Panc1 (cell line): ENCODE measurements at regions not wholly inside any gene's neighbourhood (a gene's known extent, or its start where the extent isn't known, plus 50 kb on each side); places are given as distances from the start of the nearest gene placed in this dataset.

Source experiments
- POLR2AphosphoS5 ChIP-seq: IDR thresholded peaks from 2 replicates; pipeline ENCODE4 v1.6.1; 2012; ENCODE audit warnings: mild to moderate bottlenecking, low read depth, low read length, moderate library complexity
- TF ChIP-seq, protein P1 (sequence below): fragments of 450-650 bp; IDR thresholded peaks from 2 replicates; pipeline ENCODE4 v1.5.1; 2017; ENCODE audit warnings: mild to moderate bottlenecking

DNA sequence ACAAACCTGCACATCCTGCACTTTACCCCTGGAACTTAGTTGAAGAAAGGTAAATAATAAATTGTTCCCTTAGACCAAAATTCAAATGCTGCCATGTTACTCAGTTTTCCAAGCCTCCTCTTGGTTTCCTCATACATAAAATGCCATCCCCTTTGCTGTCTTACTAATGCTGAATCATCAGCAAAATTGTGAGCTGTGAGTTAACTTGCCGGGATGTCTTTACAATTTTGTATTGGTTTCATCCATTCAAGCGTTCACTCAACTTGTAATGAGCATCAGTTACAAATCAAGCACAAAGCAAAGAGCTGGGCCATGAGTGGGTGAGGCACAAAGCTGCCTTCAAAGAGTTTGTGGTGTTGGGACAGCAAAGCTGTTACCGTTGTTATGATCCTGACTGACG lies 395.8 kb upstream of the ZMIZ1 start:
- TF ChIP-seq, protein P1, sequence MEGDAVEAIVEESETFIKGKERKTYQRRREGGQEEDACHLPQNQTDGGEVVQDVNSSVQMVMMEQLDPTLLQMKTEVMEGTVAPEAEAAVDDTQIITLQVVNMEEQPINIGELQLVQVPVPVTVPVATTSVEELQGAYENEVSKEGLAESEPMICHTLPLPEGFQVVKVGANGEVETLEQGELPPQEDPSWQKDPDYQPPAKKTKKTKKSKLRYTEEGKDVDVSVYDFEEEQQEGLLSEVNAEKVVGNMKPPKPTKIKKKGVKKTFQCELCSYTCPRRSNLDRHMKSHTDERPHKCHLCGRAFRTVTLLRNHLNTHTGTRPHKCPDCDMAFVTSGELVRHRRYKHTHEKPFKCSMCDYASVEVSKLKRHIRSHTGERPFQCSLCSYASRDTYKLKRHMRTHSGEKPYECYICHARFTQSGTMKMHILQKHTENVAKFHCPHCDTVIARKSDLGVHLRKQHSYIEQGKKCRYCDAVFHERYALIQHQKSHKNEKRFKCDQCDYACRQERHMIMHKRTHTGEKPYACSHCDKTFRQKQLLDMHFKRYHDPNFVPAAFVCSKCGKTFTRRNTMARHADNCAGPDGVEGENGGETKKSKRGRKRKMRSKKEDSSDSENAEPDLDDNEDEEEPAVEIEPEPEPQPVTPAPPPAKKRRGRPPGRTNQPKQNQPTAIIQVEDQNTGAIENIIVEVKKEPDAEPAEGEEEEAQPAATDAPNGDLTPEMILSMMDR = no peak
- TF ChIP-seq POLR2AphosphoS5 = no peak
